ENCODE measurements at regions not wholly inside any gene's neighbourhood (a gene's known extent, or its start where the extent isn't known, plus 50 kb on each side); places are given as distances from the start of the nearest gene placed in this dataset.
"Not testable (repeated sequence)": the region's sequence is repeated elsewhere in the genome, so short reads cannot be mapped to it uniquely, and the experiment has no call there.

DNA sequence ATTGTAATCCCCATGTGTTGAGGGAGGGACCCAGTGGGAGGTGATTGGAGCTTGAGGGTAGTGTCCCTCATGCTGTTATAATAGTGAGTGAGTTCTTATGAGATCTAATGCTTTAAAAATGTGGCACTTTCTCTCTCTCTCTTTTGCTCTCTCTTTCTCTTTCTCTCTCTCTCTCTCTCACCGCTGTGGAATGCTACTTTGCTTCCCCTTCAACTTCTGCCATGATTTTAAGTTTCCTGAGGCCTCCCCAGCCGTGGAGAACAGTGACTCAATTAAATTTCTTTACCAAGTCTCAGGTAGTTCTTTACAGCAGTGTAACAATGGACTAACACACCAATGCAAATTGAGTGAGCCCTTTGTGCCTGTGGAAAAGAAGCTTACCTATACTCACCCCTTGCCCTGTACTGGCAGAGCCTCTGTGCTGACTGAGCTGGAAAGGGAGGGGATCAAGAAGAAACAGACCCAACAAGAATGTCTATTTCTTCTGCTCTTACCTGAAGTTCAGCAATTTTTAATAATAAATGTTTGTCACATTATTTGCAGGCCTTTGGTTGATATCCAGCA is 642.5 kb upstream of the KCND2 start:
- intact Hi-C loops (cut with DNase I) = no loop called here
- WGBS, 3 donors = 39 to 56% (median 45%) methylated on average over 2 of the region's 2 CpGs

DNA sequence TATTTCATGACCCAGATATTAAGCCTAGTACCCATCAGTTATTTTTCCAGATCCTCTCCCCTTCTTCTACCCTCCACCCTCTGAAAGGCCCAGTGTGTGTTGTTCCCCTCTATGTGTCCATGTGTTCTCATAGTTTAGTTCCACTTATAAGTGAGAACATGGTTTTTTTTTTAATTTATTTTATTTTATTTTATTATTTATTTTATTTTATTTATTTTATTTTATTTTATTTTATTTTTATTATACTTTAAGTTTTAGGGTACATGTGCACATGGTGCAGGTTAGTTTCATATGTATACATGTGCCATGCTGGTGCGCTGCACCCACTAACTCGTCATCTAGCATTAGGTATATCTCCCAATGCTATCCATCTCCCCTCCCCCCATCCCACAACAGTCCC is 639.2 kb upstream of the KCND2 start:
- H3K27me3 ChIP-seq (ENCODE audit: insufficient read depth in 3 of 3, low read length in 2 of 3); H3K4me1 ChIP-seq; H3K36me3 ChIP-seq (ENCODE audit: insufficient read depth in 1 of 2, low read depth in 1 of 2); ATAC-seq; DNase-seq; intact Hi-C loops (cut with DNase I); H3K4me3 ChIP-seq; H3K9me3 ChIP-seq; H3K27ac ChIP-seq: not testable (repeated sequence)
- WGBS, 3 donors = 89 to 95% (median 93%) methylated on average over 2 of the region's 2 CpGs

More for the DNA sequence above, 642.5 kb upstream of the KCND2 start:
- Histone ChIP-seq H3K36me3 (ENCODE audit: insufficient read depth in 1 of 2, low read depth in 1 of 2) (no peaks in the 10 kb centered on the region), H3K4me1 (no peaks in the 10 kb centered on the region), H3K27ac (no peak overlapping the region), H3K9me3 (no peaks in the 10 kb centered on the region), H3K27me3 (ENCODE audit: insufficient read depth in 3 of 3, low read length in 2 of 3) (no peaks in the 10 kb centered on the region), H3K4me3 (no peak overlapping the region)
- TF ChIP-seq, protein P1, sequence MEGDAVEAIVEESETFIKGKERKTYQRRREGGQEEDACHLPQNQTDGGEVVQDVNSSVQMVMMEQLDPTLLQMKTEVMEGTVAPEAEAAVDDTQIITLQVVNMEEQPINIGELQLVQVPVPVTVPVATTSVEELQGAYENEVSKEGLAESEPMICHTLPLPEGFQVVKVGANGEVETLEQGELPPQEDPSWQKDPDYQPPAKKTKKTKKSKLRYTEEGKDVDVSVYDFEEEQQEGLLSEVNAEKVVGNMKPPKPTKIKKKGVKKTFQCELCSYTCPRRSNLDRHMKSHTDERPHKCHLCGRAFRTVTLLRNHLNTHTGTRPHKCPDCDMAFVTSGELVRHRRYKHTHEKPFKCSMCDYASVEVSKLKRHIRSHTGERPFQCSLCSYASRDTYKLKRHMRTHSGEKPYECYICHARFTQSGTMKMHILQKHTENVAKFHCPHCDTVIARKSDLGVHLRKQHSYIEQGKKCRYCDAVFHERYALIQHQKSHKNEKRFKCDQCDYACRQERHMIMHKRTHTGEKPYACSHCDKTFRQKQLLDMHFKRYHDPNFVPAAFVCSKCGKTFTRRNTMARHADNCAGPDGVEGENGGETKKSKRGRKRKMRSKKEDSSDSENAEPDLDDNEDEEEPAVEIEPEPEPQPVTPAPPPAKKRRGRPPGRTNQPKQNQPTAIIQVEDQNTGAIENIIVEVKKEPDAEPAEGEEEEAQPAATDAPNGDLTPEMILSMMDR (IDR thresholded peaks at IDR 0.05) = no peak
- no peak for DNase-seq
- no peak for ATAC-seq

DNA sequence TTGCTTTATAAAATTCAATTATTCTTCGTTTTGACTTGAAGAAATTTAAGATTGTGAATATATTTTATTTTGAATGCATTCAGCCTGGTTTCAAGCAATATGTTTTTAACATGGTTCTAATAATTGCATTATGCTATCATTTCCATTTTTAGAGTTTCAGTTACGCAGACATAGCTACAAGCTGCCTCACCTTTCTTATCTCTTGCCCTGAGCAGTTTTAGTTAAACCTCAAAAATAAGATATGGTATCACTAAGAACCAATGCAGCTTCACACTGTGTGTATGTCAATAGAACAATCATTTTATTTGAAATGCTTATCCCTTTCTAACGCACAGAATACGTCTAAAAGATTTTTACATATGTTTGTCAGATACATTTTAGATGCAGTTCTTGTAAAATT is 632.6 kb upstream of the KCND2 start:
- Histone ChIP-seq H3K27ac (no peak overlapping the region), H3K4me3 (no peak overlapping the region), H3K4me1 (no peaks in the 10 kb centered on the region), H3K36me3 (ENCODE audit: insufficient read depth in 1 of 2, low read depth in 1 of 2) (no peaks in the 10 kb centered on the region), H3K9me3 (no peaks in the 10 kb centered on the region), H3K27me3 (ENCODE audit: insufficient read depth in 3 of 3, low read length in 2 of 3) (no peaks in the 10 kb centered on the region)
- no peak for DNase-seq
- ATAC-seq = no peak
- TF ChIP-seq, protein P1 (IDR thresholded peaks at IDR 0.05) = no peak
- 77 to 81% (median 81%) methylated on average over 4 of the region's 4 CpGs for WGBS, 3 donors
- intact Hi-C loops (cut with DNase I) = no loop called here

DNA sequence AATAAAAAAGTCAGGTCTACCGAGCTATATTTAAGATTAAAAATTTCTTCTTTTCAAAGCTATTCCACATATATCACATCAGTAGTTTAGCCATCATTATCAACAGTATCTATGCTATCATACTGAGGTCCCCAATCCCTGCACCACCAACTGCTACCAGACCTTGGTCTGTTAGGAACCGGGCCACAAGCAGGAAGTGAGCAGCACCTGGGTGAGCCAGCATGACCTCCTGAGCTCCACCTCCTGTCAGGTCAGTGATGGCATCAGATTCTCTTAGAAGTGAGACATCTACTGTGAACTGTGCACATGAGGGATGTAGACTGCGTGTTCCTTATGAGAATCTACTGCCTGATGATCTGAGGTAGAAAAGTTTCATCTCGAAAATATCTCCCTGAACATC is 632.1 kb upstream of the KCND2 start:
- WGBS, 3 donors = 65 to 80% (median 78%) methylated on average over 4 of the region's 4 CpGs
- Histone ChIP-seq H3K36me3 (ENCODE audit: insufficient read depth in 1 of 2, low read depth in 1 of 2) (no peaks in the 10 kb centered on the region), H3K27ac (no peak overlapping the region), H3K27me3 (ENCODE audit: insufficient read depth in 3 of 3, low read length in 2 of 3) (no peaks in the 10 kb centered on the region), H3K4me3 (no peak overlapping the region), H3K9me3 (no peaks in the 10 kb centered on the region), H3K4me1 (no peaks in the 10 kb centered on the region)
- DNase-seq (no peak), ATAC-seq (no peak)
- intact Hi-C loops (cut with DNase I) = no loop called here
- TF ChIP-seq, protein P1 (IDR thresholded peaks at IDR 0.05) = no peak

DNA sequence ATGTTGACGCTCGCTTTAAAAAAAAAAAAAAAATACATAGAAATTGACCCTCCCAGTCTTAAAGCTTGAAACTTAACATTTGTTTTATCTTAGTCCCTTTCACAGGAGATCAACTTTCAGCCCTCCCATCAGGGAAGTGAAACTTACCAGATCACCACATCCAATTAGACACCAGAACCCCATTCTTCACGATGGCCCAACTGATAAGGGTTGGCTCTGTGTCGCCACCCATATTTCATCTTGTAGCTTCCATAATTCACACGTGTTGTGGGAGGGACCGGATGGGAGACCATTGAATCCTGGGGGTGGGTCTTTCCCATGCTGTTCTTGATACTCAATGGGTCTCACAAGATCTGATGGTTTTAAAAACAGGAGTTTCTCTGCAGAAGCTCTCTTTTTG is 629.4 kb upstream of the KCND2 start:
- WGBS, 3 donors = 74 to 81% (median 74%) methylated on average over 6 of the region's 6 CpGs
- Histone ChIP-seq H3K36me3 (ENCODE audit: insufficient read depth in 1 of 2, low read depth in 1 of 2) (no peaks in the 10 kb centered on the region), H3K27me3 (ENCODE audit: insufficient read depth in 3 of 3, low read length in 2 of 3) (no peaks in the 10 kb centered on the region), H3K9me3 (no peaks in the 10 kb centered on the region), H3K4me3 (no peak overlapping the region), H3K27ac (no peak overlapping the region), H3K4me1 (no peaks in the 10 kb centered on the region)
- ATAC-seq (no peak), DNase-seq (no peak)
- TF ChIP-seq, protein P1 (IDR thresholded peaks at IDR 0.05) = no peak
- intact Hi-C loops (cut with DNase I) = no loop called here
